ENCODE measurements at regions not wholly inside any gene's neighbourhood (a gene's known extent, or its start where the extent isn't known, plus 50 kb on each side); places are given as distances from the start of the nearest gene placed in this dataset.

DNA sequence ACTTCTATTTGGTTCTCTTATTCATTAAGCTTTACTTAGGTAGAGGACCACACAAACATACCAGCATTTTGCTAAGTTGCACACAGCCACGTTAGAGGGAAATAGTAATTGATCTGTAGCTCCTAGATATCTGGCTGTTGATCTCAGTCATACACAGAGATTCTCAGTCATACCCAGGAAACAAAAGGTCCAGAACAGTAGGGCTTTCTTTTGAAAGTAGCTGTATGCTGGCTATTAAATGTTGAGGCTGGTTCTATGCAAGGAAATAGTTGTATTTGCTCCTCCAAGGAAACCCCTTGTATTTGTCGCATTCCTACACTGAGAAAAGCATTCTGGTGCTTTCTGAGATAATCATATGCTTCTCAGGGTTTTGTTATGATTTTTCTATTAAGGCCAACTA is 523.8 kb downstream of the SOX2 start:
- TF ChIP-seq EZH2 (IDR thresholded peaks at IDR 0.05; ENCODE audit: insufficient read depth, poor library complexity, severe bottlenecking), result no peak
- TF ChIP-seq EZH2phosphoT487 (IDR thresholded peaks at IDR 0.05; ENCODE audit: insufficient read depth, low read depth), result no peak

All from GM23248 (cell line).